DND-41 (cell line): ENCODE measurements at regions not wholly inside any gene's neighbourhood (a gene's known extent, or its start where the extent isn't known, plus 50 kb on each side); places are given as distances from the start of the nearest gene placed in this dataset.

Experiments
- EZH2 ChIP-seq: IDR thresholded peaks from 3 replicates; pipeline ENCODE4 v1.6.1; 2012; ENCODE audit warnings: borderline replicate concordance, low read depth, mild to moderate bottlenecking, moderate library complexity, low read length, inconsistent platforms; ENCODE audit not compliant: severe bottlenecking
- TF ChIP-seq, protein P1 (sequence below): IDR thresholded peaks from 2 replicates; pipeline ENCODE4 v1.5.1; 2012; ENCODE audit warnings: borderline replicate concordance, low read length, moderate library complexity, mild to moderate bottlenecking; ENCODE audit not compliant: poor library complexity, severe bottlenecking; ENCODE audit errors: extremely low read depth

DNA sequence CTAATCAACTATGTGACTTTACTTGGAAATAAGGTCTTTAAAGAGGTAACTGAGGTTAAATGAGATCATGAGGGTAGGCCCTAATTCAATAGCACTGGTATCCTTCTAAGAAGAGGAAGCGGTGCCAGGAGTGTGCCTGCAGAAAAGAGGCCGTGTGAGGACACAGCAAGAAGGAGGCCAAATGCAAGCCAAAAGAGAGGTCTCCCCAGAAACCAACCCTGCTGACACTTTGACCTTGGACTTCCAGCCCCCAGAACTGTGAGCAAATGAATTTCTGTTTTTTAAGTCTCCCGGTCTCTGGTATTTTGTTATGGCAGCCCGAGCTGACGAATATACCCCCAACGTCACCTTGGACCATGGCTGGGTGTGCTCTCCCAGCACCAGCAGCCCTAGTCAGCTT, 257.5 kb upstream of the NCKAP5 start:
- TF ChIP-seq, protein P1, sequence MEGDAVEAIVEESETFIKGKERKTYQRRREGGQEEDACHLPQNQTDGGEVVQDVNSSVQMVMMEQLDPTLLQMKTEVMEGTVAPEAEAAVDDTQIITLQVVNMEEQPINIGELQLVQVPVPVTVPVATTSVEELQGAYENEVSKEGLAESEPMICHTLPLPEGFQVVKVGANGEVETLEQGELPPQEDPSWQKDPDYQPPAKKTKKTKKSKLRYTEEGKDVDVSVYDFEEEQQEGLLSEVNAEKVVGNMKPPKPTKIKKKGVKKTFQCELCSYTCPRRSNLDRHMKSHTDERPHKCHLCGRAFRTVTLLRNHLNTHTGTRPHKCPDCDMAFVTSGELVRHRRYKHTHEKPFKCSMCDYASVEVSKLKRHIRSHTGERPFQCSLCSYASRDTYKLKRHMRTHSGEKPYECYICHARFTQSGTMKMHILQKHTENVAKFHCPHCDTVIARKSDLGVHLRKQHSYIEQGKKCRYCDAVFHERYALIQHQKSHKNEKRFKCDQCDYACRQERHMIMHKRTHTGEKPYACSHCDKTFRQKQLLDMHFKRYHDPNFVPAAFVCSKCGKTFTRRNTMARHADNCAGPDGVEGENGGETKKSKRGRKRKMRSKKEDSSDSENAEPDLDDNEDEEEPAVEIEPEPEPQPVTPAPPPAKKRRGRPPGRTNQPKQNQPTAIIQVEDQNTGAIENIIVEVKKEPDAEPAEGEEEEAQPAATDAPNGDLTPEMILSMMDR = no peak
- TF ChIP-seq EZH2 = no peak
